OCI-LY1 (cell line): ENCODE measurements at regions not wholly inside any gene's neighbourhood (a gene's known extent, or its start where the extent isn't known, plus 50 kb on each side); places are given as distances from the start of the nearest gene placed in this dataset.

Experiments
- CTCF ChIP-seq: fragments of 200-600 bp; sonication (generic), shearing (Covaris generic); IDR thresholded peaks from 2 replicates; pipeline ENCODE4 v1.5.1; 2017; ENCODE audit warnings: mild to moderate bottlenecking, antibody characterized with exemption, low read length, moderate library complexity, mixed read lengths
- EZH2 ChIP-seq: fragments of 200-600 bp; sonication (generic), shearing (Covaris generic); IDR thresholded peaks from 2 replicates; pipeline ENCODE4 v1.8.0; 2017; ENCODE audit warnings: borderline replicate concordance, mixed run types, mild to moderate bottlenecking, antibody characterized with exemption, low read length, moderate library complexity, mixed read lengths

GRCh38 chr3:159332535-159333099 lies 530.8 kb downstream of the MFSD1 start:
- no peak for TF ChIP-seq CTCF
- TF ChIP-seq EZH2 = no peak
